OCI-LY1 (cell line): ENCODE measurements at regions not wholly inside any gene's neighbourhood (a gene's known extent, or its start where the extent isn't known, plus 50 kb on each side); places are given as distances from the start of the nearest gene placed in this dataset.

Experiments used
- CTCF ChIP-seq: fragments of 200-600 bp; sonication (generic), shearing (Covaris generic); IDR thresholded peaks from 2 replicates; pipeline ENCODE4 v1.5.1; 2017; ENCODE audit warnings: mild to moderate bottlenecking, antibody characterized with exemption, low read length, moderate library complexity, mixed read lengths
- EZH2 ChIP-seq: fragments of 200-600 bp; sonication (generic), shearing (Covaris generic); IDR thresholded peaks from 2 replicates; pipeline ENCODE4 v1.8.0; 2017; ENCODE audit warnings: borderline replicate concordance, mixed run types, mild to moderate bottlenecking, antibody characterized with exemption, low read length, moderate library complexity, mixed read lengths

- TF ChIP-seq CTCF: no peak
- TF ChIP-seq EZH2: no peak
Measured at GRCh38 chr17:72215490-72215889, 94.7 kb downstream of the SOX9 start.
